GM19468 (cell line): ENCODE measurements at regions not wholly inside any gene's neighbourhood (a gene's known extent, or its start where the extent isn't known, plus 50 kb on each side); places are given as distances from the start of the nearest gene placed in this dataset.

ENCODE experiments used
- ATAC-seq: cut with Tn5 transposase; IDR thresholded peaks from one replicate; pipeline ENCODE4 v1.9.1; 2021; ENCODE audit warnings: mild to moderate bottlenecking, moderate library complexity, moderate number of reproducible peaks; ENCODE audit not compliant: unreplicated experiment; ENCODE audit errors: extremely low read depth

GRCh38 chr1:95369985-95370690 is 136.1 kb downstream of the RWDD3 start:
- no peak for ATAC-seq

GRCh38 chr1:95370691-95371562 is 136.9 kb downstream of the RWDD3 start:
- ATAC-seq, result no peak

DNA sequence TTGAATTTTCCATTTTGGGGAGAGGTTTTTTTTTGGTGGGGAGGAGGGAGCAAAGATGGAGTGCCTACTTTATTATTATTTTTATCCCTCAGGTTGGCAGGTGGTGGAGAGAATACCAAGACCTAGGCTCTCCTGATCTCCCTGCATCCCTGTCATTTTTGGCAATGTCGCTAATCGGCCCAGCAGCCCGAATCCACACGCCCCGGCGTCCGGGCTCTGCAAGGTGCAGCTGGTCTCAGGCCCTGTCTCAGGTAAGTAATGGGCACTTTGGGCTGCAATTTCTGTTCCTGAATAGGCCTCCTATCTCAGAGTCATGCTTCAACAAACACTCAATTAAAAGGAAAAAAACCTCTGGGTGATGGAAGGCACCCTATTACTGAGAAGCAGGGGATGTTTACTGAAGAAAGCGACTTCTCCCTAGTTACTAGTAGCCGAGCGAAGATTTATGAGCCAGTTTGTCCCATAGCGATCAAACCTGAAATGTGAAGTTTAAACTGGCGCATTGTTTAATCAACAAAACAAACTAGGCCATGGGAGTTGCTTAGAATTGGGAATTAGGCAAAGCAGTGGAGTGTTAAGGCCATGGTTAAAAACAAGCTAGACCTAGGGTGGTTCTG is 137.8 kb downstream of the RWDD3 start:
- no peak for ATAC-seq

- ATAC-seq, result no peak
These were observed 141.2 kb downstream of the RWDD3 start for GRCh38 chr1:95375174-95375573.

DNA sequence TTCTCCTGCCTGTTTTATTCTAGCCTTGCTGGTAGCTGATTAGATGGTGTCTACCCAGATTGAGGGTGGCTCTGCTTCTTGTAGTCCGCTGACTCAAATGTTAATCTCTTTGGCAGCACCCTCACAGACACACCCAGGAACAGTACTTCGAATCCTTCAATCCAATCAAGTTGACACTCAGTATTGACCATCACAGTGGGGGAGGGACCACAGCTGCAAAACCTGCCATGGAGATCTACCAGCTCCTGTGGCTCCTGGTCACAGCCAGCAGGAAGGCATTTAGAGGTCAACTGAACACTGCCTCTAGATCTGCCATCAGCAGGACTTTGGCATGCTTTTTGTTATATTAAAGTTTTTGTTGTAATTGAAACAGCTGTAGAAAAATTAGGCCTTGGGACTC is 146.9 kb downstream of the RWDD3 start:
- no peak for ATAC-seq

- no peak for ATAC-seq
These were observed 148.2 kb downstream of the RWDD3 start for GRCh38 chr1:95382000-95382786.

DNA sequence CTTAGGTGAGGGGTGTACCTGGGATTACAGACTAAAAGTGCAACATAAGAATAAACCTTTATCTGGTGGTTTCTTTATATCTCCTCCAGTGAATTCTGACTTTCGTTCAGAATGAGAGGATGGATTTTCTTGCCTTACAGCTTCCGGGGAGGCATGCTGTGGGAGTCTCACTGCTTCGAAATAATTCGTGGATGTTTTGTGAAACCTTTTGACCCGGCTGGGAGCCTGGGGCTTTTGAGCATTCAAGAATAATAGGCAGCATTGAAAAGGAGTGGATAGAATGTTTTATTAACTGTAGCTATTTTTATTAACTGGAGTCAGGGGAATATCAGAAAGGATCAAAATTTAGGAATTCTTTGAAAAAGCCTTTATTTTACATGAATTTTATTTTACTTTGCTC is 149.1 kb downstream of the RWDD3 start:
- ATAC-seq, result no peak

DNA sequence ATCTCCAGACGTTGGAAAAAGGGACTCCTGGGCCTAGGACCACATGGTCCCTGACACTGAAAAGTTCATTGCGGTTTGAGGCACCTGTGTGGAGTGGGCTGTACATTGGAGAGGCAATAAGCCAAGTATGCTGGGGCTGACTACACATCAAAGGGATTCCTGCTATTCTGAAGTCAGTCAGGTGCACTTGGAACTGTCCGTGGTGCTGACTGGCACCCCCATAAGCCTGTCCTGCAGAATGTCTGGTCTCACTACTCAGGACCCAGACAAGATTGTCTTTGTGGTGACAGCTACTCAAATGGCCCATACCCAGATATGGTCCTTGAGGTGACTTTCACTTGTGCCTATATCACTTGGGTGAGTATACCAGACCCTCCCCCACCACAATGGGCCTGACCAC is 150.6 kb downstream of the RWDD3 start:
- no peak for ATAC-seq

DNA sequence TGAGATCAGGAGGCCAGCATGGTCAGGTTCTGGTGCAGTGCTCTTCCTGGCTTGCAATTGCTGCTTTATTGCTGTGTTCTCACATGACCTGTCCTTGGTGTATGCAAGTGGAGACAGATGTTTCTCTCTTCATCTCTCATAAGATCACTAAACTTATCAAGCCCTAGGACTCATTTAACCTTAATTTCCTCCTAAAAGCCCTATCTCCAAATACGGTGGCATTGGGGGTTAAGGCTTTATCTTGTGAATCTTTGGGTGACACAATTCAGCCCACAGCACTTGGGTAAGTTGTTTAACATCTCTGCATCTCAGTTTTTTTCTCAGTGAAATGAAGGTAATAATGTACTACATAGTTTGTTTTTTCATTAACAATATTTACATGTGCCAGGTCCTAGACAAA is 152.4 kb downstream of the RWDD3 start:
- no peak for ATAC-seq

- ATAC-seq, result no peak
These were observed 152.9 kb downstream of the RWDD3 start for GRCh38 chr1:95386915-95387314.

DNA sequence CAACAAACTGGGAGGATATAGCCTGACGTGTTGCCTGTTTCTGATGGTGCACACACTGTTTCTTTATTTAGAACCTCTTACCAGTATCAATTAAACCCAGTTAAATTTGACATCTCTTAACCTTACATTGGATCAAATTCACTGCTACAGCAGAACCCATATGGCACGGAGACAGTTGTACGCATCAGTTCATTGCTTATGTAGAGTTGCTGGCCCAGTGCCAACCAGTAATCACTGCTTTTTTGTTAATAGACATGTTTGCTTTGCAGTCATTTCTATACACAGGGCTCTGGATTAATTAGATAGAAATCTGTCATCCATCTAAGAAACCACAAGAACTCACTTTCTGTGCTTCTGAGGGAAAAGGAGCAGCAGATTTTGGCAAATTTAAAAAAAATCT is 154.0 kb downstream of the RWDD3 start:
- no peak for ATAC-seq

GRCh38 chr1:95393434-95393833 is 159.4 kb downstream of the RWDD3 start:
- ATAC-seq, result no peak

GRCh38 chr1:95396557-95396956 is 162.5 kb downstream of the RWDD3 start:
- no peak for ATAC-seq

- ATAC-seq, result no peak
These were observed 168.8 kb downstream of the RWDD3 start for GRCh38 chr1:95402780-95403179.

DNA sequence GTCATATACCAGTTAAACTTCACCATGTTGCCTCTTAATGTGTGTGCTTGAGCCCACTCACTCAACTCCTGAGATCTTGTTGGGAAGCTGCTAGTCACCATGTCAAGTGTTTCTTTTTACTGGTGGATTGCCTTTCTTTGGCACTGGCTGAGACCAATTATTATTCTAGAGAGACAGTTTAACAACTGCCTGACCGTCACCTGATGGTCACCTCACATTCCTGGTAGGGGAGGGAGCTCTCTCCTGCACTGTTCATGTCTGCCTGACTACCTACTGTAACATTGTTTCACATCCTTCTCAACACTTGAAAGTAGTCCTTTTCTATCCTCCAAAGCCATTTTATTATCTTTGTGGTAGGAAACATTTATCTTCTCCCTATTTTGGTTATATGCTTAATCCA is 172.3 kb downstream of the RWDD3 start:
- no peak for ATAC-seq

- ATAC-seq, result no peak
These were observed 173.3 kb downstream of the RWDD3 start for GRCh38 chr1:95407131-95407885.

DNA sequence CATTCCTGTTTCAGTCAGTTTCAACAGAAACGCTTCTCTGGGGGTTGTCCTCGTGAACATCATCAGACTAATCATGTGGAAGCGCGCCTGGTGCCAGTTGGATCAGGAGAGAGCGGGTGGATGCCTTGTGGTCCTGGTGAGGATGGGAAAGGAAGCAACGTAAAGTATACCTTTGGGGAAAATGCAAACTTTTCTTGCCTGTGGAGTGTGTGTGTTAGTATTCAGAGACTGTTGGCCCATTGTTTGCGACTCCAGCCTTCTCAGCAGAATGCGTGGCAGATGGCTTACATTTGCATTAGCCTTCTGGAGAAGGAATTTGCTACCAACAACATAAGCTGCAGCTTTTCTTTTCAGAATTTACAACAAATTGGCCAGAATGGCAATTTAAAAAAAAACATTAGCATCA is 173.9 kb downstream of the RWDD3 start:
- ATAC-seq, result no peak

GRCh38 chr1:95408507-95409136 is 174.6 kb downstream of the RWDD3 start:
- no peak for ATAC-seq

GRCh38 chr1:95409276-95409675 is 175.3 kb downstream of the RWDD3 start:
- ATAC-seq, result no peak
